ENCODE measurements at regions not wholly inside any gene's neighbourhood (a gene's known extent, or its start where the extent isn't known, plus 50 kb on each side); places are given as distances from the start of the nearest gene placed in this dataset.

DNA sequence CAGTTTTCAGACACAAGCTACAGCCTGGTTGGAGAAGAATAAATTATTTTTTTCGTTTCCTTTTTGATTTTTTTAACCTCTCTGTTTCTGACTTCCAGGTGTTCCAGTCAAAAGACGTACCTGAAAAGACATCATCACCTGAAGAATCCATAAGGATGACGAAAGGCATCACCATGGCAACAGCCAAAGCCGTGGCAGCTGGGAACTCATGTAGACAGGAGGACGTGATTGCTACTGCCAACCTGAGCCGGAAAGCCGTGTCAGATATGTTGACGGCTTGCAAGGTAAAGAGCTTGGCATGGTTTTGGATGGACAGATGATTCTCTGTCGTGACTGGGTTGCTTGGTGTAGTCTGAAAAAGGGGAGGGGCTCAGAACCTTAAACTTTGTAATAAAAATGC, 237.0 kb upstream of the TPM1 start:
- no peak for DNase-seq (ENCODE audit: low read depth)

DNA sequence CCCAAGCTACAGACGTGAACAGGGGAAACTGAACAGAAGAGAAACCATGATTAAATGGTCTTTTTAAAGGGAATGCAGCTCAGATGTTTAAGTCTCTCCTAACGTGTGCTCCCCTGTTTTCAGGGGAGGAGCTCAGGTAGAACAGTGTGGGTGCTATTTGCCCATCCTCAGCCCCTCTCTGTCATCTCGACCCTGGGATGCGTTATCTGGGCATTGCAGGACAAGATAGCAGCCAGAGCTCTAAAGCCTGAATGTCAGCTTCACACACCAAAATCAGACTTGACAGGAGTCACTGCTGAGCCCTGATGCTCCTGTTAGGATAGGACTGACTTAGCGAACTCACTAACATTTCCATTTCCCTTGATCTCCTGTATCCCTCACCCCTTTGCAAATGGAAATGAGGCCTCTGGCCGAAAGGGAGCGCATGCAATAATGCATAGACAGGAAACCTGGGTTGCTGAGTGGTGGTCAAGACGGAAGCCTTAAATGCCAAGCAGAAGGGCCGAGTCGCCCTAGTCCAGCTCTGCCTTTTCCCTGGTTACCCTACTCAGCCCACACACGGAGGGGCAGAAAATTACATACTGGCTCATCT, 234.9 kb upstream of the TPM1 start:
- no peak for DNase-seq (ENCODE audit: low read depth)

DNA sequence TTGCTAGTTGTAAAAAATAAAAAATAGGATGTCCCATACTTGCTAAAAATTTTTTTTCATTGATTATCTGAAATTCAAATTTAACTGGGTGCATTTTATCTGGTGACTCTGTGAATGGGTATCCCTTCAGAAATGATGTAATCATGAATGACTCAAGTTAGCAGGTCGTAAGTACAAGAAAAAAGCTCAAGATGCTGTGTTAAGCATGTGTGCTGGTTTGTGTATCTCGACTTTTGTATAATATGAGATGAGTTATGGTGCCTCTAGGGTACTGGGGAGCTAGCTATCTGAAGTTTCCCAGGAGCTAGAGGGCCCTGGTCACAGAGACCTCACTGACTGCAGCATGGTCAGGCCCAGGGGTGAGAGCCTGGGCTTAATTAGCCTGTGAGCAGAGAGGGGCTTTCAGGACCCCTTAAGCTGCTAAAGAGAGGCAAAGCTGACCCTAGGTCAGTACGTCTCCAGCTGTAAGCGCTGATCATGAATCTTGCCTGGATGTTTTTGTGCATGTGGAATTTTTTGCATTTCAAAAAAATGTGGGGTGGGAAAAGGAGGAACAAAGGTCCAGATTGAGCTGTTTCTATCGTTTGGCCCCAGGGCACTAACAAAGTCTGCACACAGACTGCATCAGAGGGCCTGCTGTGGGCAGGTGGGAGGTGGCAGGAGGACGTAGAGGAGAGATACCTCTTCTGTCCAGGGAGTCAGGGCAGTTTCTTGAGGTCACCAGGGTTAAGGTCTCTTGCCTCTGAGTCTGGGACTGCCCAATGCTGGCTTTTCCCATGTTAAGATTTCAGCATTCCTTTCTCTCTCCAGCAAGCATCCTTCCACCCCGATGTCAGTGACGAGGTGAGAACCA, 233.2 kb upstream of the TPM1 start:
- DNase-seq (ENCODE audit: low read depth), result no peak

DNA sequence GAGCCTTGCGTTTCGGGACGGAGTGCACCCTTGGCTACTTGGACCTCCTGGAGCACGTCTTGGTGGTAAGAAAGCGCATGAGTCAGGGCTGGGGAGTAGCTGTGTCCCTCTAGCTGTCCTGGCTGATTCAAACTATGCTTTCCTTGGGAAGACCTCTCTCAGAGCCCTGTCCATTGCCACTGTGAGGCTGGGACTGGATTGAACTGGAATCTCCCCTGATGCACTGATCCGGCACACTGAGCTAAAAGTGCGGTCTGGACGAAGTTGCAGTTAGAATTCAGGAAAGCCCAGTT, 232.6 kb upstream of the TPM1 start:
- no peak for DNase-seq (ENCODE audit: low read depth)

DNA sequence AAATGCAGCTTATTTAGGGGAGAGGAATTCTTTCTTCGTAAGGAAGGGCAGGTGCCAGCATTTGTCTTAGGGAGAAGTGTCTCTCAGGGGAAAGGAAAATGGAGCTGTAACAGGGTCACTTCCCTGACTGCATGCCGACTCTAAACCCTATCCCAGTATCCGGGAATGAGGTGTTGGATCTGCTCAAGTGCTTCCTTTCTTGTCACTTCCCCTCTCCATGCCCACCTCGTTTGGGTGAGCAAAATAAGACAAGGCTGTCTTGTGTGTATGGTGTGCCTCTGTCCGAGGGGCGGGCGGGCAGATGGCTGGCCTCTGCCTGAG, 230.1 kb upstream of the TPM1 start:
- DNase-seq (ENCODE audit: low read depth), result no peak

DNA sequence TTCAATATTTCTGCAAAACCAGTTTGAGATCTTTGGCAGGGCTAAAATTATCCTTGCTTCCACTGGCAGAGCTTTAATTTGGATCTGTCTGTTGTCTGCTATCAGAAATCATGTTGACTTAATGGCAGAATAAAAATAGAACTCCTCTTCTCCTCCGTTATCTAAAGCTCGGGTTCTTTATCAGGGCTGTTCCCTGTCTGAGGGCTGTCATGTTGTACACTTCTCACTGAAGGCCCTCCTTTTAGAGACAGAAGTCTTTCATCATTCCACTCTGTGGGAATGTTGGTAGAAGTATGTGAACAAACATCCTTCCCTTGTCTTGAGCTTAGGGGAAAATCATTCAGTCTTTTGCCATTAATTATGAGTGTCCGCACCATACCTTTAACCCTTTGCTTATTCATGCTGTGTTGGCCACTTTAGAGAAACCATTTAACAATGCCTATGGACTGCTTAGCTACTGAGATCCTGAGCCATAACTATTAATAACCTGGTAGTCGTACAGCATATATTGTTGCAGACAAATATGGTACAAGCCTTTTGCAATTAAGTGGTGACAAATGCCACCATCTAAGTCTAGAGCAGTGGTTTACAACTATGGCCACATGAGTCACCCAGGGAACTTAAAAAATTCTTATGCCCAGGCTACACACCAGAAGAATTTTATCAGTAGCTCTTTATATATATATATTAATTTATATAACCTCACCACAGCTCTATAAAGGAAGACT, 226.0 kb upstream of the TPM1 start:
- DNase-seq (ENCODE audit: low read depth), result no peak

DNA sequence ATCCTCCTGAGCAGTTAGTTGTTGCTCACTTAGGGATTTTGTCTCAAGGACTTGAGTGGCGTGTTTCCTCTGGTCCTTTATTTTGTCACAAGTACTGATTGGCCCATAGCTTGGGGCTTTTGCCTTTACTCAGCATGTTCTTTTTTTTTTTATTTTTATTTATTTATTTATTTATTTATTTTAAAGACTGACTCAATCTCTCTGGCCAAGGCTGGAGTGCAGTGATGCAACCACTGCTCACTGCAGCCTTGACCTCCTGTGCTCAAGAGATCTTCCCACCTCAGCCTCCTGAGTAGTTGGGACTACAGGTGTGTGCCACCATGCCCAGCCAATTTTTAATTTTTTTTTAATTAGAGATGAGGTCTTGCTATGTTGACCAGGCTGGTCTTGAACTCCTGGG, 223.9 kb upstream of the TPM1 start:
- no peak for DNase-seq (ENCODE audit: low read depth)

DNA sequence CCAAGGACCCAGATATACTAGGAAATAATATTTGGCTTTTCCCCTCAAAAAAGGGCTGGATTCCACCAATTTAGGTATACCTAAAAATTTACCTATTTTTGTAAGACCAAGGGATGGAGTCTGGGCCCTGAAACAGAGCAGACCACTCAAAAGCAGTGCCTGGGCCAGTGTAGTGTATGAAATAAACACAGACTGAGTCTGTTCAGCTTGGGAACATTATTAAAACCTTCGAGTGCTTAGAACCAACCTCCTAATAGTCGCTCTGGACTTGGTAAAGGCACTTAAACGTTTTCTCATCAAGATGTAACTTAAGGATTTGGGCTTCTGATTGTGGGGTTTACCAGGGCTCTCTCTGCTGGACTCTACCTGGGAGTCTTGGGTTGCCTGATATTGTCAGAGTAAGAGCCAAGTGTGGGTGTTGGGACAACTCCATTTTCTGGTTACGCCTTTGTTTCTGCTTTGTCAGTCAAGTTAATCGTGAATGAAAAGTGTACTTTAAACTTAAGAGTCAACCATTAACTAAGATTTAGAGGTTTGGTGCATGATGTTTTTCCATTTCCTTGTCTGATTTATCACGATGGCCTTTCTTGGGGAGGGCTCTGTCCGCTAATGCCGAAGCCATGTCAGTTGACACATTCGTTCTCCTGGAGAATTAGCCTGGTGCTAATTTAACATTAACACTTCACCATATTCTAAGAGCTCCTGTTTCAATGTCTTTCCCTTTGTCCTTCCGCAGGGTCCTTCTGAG, 221.0 kb upstream of the TPM1 start:
- DNase-seq (ENCODE audit: low read depth), result no peak

DNA sequence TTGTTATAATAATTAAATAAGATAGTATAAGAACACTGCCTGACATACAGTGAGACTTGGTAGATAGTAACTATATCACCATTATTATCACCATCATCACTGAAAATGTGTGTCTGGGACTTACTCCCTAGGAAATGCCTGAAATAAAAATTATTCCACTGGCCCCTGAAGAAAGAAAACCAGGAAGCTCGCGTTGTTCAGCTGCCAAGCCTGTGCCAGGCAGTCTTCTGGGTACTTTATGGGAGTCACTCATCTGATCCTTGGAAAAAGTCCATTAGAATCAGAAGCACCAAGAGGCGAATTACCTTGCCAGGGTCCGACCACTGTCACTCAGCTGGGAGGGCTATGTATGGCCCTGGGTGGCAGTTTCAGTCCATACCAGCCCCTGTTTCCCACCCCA, 220.3 kb upstream of the TPM1 start:
- no peak for DNase-seq (ENCODE audit: low read depth)

DNA sequence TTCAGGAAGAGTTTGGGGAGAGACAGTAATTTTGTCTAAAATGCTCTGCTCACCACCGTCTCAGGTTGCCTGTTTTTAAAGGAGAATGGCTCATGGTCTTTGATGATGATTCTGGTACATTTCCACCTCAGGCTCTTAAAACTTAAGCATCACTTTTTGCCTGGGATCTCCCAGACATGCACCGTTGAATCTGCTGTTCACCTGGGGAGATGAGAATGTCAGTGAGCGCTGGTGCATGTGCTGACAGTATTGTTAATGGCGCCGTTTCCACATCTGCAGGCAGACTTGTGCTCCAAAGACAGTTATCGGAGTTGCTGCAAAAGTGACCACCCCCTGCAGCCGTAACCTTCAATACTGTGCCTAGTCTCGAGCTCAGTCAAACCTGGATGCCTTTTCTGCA, 219.0 kb upstream of the TPM1 start:
- no peak for DNase-seq (ENCODE audit: low read depth)

DNA sequence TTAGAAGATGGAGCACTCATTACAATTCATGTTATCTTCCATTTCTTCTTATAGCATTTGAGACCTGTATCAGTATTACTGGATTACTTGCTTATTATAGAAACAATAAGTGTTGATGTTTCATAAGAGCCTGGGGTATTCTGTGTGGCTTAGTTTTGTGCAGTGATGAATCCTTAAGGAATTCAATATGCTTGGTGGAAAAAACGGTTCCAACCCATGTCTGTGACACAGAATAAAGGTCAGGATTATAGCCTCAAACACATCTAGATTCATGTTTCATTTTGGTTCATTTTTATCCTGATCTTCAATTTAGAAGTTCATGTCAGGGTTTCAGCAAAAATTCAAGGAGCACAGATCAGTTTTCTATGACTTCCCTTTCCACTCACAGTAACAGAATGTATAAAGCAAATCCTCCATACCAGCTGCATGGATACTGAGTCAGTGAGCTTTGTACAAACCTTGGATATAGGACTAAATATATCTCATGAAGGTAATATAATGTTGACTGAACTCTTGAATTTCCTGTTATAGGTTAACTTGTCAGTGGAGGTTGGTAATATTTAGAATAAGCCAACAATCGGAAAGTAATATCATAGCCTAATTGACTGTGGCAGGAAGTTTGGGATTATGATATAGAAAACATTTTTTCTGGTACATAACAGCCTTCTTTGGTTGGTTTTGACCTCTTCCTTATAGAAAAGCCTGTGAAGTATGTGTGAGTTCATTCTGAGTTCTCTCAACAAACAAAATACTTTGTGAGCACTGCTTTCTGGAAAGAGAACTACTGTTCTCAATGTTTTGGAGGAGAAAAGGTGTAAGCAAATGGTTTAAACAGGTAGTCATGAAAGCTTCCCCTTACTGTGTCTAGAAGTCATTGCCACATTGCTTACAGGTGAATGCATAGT, 218.2 kb upstream of the TPM1 start:
- no peak for DNase-seq (ENCODE audit: low read depth)

DNA sequence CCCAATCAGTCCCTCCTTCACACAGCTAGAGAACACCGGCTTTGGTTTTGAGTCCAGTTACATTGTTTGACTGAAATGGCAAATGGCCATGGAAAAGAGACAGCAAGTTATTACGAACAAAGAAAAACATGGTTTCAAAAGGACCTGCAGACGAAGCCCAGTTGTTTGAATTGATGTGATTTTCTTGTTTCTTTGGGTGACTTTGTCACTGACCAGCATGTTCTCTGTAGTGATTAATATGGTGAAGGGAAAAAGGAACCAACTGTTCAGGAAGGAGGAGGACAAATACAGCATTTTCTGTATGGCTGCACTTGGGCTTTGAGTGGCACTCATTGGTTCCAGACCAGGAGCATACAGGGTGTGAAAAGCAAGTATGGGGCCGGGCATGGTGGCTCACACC, 217.4 kb upstream of the TPM1 start:
- DNase-seq (ENCODE audit: low read depth), result no peak

DNA sequence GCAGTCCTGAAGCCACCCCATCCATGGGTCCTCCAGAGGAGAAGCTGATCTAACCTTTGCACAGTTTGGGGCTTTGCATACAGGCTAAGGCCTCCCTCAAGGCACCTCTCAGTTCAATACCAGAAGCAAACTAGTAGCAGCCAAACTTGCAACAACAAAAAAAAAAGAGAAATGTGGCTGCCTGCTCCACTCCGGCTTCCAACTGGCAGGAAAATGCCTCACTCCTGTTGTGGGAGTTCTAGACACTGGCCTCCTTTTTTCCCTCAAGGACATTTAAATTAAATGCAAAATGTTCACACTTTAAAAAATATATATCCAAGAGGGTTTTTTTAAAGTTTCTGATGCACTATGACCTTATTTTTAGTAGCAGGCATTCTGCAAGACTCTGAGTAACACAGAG, 216.0 kb upstream of the TPM1 start:
- DNase-seq (ENCODE audit: low read depth), result no peak

DNA sequence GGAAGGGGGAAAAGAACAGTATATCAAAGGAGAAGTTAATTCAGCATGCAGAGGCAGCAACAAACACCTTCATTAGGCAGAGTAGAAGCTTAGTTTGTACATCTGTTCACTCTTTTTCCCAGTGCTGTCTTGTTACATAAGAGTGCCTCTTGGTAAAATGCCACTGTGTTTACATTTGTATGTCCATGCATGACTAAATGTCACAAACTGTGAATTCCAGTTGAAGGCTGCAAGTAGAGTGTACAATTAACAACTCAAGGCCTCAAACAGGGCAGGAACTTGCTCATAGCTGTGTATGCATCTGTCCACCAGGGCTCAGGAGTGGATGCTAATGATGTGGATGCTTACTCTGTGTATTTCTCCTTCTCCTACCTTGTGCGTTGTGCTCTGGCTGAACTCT, 214.2 kb upstream of the TPM1 start:
- no peak for DNase-seq (ENCODE audit: low read depth)

DNA sequence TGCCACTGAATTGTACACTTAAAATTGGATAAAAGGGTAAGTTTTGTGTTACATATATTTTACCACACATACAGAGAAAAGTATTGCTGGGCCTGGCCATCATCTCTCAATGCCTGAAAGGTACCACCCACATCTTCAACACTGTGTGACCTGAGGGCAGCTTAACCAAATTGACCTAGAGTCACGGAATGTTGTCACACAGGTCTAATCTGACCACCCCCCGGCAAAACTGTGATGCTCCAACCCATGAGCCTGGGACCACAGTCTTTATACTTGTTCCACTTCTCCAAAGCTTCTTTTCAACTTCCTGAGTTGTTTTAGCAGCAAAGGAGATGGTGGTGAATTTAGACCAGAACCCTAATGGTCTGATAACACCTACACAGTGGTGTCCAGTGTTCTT, 210.3 kb upstream of the TPM1 start:
- no peak for DNase-seq (ENCODE audit: low read depth)

DNA sequence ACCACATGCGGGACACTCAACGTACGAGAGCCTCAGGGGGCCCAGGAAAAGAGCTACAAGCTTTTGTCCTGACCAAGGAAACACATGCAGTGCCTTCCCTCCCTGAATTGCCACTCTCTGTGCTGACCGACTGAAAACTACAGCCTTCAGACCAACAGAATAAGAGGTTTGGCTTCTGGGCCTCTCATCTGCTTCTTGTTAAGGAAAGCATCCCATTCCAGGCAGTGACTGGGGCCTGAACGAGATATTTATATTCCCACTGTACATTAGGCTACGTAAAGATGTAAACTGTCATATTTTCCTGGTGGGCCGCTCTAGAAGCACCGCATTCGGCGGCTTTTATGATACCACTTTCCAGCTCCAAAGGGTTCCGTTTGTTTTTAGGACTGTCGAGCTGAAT, 208.9 kb upstream of the TPM1 start:
- DNase-seq (ENCODE audit: low read depth), result no peak

DNA sequence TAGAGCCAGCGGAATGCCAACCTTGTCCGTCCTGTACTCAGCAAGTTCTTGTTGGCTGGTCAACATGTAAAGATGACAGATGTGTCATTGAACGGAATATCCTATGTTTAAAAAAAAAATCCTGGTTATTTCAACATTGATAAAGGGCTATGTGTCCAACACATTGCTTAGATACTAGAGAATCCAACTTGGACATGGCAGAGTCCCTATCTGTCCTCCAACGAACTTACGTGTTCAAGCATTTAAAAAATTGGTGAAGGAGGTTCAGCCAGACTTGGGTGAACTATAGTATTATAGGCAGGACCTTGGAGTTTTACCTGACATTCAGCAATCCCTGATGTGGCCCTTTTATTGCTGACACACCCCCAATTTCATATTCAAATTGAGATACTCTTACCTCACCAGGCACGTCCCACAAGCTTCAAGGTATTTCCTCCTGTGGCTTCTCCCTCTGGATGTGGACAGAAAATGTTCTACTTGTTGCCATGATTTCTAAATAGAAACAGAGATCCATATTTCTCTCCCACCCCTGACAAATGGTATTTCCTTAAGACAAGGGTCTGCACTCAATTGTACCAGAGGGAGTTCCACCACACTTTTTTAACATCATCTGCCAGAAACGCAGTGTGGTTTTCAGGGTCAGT, 207.7 kb upstream of the TPM1 start:
- DNase-seq (ENCODE audit: low read depth), result no peak

DNA sequence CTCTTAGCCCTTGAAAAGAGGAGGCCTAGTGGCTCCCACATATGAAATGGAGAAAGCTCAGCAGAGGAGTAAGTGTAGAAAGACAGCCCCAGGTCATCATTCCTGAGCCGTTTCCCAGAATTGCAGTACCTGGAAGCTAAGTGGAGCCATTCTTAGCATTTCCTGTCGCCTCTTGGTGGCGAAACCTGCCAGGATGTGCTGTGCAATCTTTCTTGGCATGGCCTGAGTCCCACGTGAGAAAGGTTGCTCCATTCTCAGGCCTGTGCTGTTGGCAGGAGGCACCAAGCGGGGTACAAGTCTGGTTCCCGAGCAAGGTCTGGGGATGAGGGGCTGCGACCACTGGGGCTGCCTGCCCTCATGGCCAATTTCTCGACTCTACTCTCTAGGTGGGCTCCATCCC, 207.2 kb upstream of the TPM1 start:
- DNase-seq (ENCODE audit: low read depth), result no peak

DNA sequence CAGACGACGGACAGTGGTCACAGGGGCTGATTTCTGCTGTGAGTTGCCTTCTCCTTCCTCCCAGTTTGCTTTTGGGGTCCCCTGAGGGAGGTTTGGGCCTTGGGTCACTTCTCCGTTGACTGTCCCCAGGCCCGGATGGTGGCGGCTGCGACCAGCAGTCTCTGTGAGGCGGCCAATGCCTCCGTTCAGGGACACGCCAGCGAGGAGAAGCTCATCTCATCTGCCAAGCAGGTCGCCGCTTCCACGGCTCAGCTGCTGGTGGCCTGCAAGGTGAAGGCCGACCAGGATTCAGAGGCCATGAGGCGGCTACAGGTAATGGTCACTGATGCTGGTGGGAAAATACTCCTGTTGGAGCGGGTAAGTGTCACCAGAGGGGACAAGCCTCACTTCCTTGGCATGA, 206.8 kb upstream of the TPM1 start:
- no peak for DNase-seq (ENCODE audit: low read depth)

DNA sequence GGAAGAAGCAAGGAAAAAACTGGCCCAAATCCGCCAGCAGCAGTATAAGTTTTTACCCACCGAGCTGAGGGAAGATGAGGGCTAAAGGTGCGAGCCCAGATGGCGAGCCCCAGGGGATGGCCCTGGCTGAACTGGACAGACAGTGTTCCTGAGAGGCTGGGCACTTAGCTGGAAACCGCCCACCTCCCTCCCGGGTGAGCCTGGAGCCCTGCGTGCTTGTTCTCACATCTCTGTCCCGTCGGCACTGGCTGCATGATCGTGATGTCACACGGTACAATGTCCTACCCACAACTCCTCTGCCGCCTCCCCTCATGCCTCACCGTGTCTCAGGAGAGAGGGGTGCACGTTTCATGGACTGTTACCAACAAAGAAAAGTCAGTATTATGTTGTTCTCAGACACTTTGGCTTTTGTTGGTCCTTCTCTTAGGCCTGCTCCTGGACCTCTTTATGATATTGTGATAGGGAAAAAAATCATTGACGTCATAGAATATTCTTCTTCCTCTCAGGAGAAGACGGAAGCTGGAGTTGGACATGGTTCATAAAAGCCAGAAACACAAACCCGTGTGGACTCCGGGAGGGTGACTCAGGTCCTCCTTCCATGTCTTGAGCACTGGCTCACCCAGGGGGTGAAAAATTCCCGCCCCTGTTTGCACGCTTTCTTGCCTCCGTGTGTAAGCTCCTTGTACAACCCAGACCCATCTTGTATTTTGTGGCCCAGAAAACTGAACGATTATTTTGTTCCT, 201.8 kb upstream of the TPM1 start:
- no peak for DNase-seq (ENCODE audit: low read depth)

DNA sequence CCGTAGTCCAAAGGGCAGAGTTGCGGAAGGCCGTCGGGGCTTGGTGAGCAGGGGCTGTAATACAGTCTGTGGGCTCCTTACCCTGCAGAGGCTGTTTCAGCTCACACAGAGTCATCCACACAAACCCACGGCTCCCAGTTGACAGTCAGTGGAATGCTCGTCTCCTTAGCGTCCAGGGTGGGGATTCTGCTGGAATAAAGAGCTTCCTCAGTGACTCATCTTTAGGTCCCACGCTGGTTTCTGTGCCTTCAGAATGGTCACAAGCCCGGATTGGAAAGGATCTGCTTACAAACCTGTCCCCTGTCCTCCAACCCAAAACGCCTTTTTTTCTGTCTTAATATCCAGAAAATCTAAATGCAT, 201.3 kb upstream of the TPM1 start:
- no peak for DNase-seq (ENCODE audit: low read depth)
